ENCODE measurements at regions not wholly inside any gene's neighbourhood (a gene's known extent, or its start where the extent isn't known, plus 50 kb on each side); places are given as distances from the start of the nearest gene placed in this dataset.

- TF ChIP-seq CTCF (IDR thresholded peaks at IDR 0.05) (no peak), POLR2A (IDR thresholded peaks at IDR 0.05) (no peak)
Measured at GRCh38 chr10:111515706-111516105, 438.9 kb downstream of the ADRA2A start.
